ENCODE measurements at regions not wholly inside any gene's neighbourhood (a gene's known extent, or its start where the extent isn't known, plus 50 kb on each side); places are given as distances from the start of the nearest gene placed in this dataset.

DNA sequence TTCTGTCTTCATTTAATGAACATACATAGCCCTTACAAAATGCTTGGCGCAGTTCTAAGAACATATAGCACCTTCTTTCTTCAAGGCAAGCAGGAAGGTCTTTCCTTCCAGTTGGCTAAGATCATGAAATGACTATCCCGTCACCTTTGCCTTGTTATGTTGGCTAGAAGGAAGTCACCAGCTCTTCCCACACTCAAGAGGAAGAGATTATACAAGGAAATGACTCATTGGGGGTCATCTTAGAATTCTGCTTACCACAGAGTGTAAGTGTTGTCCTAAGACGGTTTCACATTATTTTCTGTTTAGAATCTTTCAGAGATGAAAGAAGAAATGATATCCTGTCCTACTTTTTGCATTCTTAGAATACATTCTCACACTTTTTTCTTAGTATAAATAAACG is 808.0 kb upstream of the LUZP2 start:
- H3K36me3 Mint-ChIP-seq (ENCODE audit: low read depth), result no peaks in the 10 kb centered on the region
- H3K27ac Mint-ChIP-seq, result no peak overlapping the region
- H3K4me3 Mint-ChIP-seq, result no peak overlapping the region
- no peak for DNase-seq
- ChIA-PET POLR2A (no interaction called here), CTCF (no interaction called here)
- ATAC-seq (ENCODE audit: low read depth), result no peak
- H3K9me3 Mint-ChIP-seq, result no peaks in the 10 kb centered on the region
- H3K27me3 Mint-ChIP-seq, result no peaks in the 10 kb centered on the region
- intact Hi-C loops (cut with micrococcal nuclease), result no loop called here
- TF ChIP-seq, protein P1, sequence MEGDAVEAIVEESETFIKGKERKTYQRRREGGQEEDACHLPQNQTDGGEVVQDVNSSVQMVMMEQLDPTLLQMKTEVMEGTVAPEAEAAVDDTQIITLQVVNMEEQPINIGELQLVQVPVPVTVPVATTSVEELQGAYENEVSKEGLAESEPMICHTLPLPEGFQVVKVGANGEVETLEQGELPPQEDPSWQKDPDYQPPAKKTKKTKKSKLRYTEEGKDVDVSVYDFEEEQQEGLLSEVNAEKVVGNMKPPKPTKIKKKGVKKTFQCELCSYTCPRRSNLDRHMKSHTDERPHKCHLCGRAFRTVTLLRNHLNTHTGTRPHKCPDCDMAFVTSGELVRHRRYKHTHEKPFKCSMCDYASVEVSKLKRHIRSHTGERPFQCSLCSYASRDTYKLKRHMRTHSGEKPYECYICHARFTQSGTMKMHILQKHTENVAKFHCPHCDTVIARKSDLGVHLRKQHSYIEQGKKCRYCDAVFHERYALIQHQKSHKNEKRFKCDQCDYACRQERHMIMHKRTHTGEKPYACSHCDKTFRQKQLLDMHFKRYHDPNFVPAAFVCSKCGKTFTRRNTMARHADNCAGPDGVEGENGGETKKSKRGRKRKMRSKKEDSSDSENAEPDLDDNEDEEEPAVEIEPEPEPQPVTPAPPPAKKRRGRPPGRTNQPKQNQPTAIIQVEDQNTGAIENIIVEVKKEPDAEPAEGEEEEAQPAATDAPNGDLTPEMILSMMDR (IDR thresholded peaks at IDR 0.05), result no peak
- no peaks in the 10 kb centered on the region for H3K4me1 Mint-ChIP-seq

DNA sequence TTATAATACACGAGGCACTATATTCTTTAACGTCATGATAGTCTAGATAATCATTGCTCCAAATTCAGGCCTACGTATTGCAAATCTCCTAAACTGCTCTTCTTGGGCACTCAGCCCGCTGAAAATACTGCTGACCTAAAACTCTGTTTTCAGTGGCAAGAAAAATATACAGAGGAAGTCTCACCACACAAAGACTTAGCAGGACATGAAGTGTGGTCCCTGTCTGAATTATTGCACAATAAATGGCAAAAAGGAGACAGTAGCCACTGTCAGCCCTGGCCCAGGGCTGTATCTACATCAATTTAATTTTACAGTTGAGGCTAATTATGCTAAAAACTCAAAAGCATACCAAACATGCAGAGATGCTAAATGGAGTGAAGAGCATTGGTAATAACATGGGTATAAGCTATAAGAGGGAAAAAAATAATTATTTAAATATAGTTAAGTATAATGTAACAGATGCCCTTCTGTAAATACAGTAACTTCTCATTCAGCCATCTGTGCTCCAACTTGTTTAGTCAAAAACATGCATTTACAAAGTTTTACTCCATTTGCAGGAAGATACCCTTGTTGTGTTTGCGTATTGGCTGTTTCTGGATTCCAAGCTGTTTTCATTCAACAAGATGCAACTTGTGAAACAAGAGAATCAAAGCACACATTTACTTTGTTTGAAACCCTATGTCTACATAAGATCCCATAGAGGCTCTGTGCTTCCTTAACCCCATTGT is 800.0 kb upstream of the LUZP2 start:
- no peak for DNase-seq
- no peak overlapping the region for H3K27ac Mint-ChIP-seq
- H3K36me3 Mint-ChIP-seq (ENCODE audit: low read depth), result no peaks in the 10 kb centered on the region
- no peaks in the 10 kb centered on the region for H3K9me3 Mint-ChIP-seq
- intact Hi-C loops (cut with micrococcal nuclease), result no loop called here
- ChIA-PET CTCF (no interaction called here), POLR2A (no interaction called here)
- H3K27me3 Mint-ChIP-seq, result no peaks in the 10 kb centered on the region
- H3K4me3 Mint-ChIP-seq, result no peak overlapping the region
- no peak for ATAC-seq (ENCODE audit: low read depth)
- H3K4me1 Mint-ChIP-seq, result no peaks in the 10 kb centered on the region
- TF ChIP-seq, protein P1 (IDR thresholded peaks at IDR 0.05), result no peak

DNA sequence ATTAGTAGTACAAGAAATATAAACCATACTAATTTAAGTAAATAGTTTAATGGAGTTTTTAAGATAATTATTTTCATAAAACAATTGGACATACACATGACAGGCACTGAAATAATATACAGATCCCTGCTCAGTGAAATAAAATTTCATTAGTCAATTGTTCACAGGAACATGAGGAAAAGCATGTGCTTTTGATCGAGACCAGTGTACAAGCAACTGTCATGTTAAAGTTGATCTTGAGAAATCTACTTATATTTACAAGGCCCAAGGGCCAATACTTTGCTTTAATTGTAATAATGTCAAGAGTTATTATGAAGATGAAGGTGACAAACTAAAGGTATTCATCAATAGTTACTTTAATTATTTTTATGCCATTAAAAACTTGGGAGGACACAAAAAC is 792.7 kb upstream of the LUZP2 start:
- H3K27me3 Mint-ChIP-seq, result no peaks in the 10 kb centered on the region
- no peak for ATAC-seq (ENCODE audit: low read depth)

DNA sequence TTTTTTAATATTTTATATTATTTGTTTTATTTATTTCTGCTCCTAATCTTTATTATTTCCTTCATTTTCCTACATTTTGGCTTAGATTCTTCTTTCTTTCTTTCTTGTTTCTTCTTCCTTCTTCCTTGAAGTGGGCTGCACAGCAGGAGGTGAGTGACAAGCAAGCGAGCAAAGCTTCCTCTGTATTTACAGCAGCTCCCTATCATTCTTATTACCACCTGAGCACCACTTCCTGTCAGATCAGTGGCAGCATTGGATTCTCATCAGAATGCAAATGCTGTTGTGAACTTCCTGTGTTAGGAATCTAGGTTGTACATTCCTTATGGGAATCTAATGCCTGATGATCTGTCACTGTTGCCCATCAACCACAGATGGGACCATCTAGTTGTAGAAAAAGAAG is 784.9 kb upstream of the LUZP2 start:
- no peaks in the 10 kb centered on the region for H3K36me3 Mint-ChIP-seq (ENCODE audit: low read depth)
- peaks cover 10% of the 10 kb centered on the region for H3K9me3 Mint-ChIP-seq
- ATAC-seq (ENCODE audit: low read depth) (no peak), DNase-seq (no peak)
- ChIA-PET POLR2A (no interaction called here), CTCF (no interaction called here)
- H3K4me1 Mint-ChIP-seq, result no peaks in the 10 kb centered on the region
- H3K4me3 Mint-ChIP-seq, result no peak overlapping the region
- H3K27me3 Mint-ChIP-seq, result no peaks in the 10 kb centered on the region
- no peak overlapping the region for H3K27ac Mint-ChIP-seq
- TF ChIP-seq, protein P1 (IDR thresholded peaks at IDR 0.05), result no peak
- intact Hi-C loops (cut with micrococcal nuclease), result no loop called here

More for the DNA sequence above, 792.7 kb upstream of the LUZP2 start:
- intact Hi-C loops (cut with micrococcal nuclease), result no loop called here
- TF ChIP-seq, protein P1 (IDR thresholded peaks at IDR 0.05), result no peak
- Mint-ChIP-seq H3K36me3 (ENCODE audit: low read depth) (no peaks in the 10 kb centered on the region), H3K4me3 (no peak overlapping the region), H3K4me1 (no peaks in the 10 kb centered on the region), H3K9me3 (peaks cover 2% of the 10 kb centered on the region), H3K27ac (no peak overlapping the region)
- ChIA-PET CTCF (no interaction called here), POLR2A (no interaction called here)
- no peak for DNase-seq

DNA sequence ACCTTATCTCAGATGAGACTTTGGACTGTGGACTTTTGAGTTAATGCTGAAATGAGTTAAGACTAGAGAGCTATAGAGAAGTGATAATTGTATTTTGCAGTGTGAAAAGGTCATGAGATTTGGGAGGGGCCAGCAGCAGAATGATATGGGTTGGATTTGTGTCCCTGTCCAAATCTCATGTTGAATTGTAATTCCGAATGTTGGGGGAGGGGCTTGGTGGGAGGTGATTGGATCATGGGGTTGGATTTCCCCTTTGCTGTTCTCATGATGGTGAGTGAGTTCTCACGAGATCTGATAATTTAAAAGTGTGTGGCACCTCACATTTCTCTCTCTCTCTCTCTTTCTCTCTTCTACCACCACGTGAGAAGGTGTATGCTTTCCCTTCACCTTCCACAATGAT is 777.8 kb upstream of the LUZP2 start:
- Mint-ChIP-seq H3K4me1 (no peaks in the 10 kb centered on the region), H3K36me3 (ENCODE audit: low read depth) (no peaks in the 10 kb centered on the region), H3K27me3 (no peaks in the 10 kb centered on the region), H3K4me3 (no peak overlapping the region), H3K27ac (no peak overlapping the region), H3K9me3 (peaks cover 3% of the 10 kb centered on the region)
- POLR2A ChIA-PET, result no interaction called here
- intact Hi-C loops (cut with micrococcal nuclease), result no loop called here
- DNase-seq (no peak), ATAC-seq (ENCODE audit: low read depth) (no peak)
- TF ChIP-seq, protein P1 (IDR thresholded peaks at IDR 0.05), result no peak
- CTCF ChIA-PET, result no interaction called here
